GM18870 (cell line): ENCODE measurements at regions not wholly inside any gene's neighbourhood (a gene's known extent, or its start where the extent isn't known, plus 50 kb on each side); places are given as distances from the start of the nearest gene placed in this dataset.
"Not testable (repeated sequence)": the region's sequence is repeated elsewhere in the genome, so short reads cannot be mapped to it uniquely, and the experiment has no call there.

Experiments
- ATAC-seq: cut with Tn5 transposase; IDR thresholded peaks from one replicate; pipeline ENCODE4 v1.9.1; 2021; ENCODE audit warnings: moderate library complexity; ENCODE audit not compliant: unreplicated experiment

DNA sequence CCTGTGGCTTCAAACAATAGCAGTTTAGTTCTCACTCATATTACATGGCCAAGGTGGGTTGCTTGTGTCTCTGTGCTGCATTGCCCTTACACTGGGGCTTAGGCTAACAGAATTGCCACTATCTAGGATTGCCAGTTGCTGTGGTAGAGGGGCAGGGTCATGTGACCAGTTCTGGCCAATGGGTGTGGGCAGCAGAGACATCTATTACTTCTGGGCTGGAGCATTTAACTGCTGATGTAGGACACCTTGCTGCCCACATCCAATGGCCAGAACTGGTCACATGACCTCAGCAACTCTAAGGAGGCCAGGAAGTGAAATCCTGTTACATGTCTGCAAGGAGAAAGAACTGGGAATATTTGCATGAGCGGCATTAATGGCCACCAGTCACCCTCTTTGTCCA lies 199.3 kb downstream of the C9orf152 start:
- no peak for ATAC-seq

DNA sequence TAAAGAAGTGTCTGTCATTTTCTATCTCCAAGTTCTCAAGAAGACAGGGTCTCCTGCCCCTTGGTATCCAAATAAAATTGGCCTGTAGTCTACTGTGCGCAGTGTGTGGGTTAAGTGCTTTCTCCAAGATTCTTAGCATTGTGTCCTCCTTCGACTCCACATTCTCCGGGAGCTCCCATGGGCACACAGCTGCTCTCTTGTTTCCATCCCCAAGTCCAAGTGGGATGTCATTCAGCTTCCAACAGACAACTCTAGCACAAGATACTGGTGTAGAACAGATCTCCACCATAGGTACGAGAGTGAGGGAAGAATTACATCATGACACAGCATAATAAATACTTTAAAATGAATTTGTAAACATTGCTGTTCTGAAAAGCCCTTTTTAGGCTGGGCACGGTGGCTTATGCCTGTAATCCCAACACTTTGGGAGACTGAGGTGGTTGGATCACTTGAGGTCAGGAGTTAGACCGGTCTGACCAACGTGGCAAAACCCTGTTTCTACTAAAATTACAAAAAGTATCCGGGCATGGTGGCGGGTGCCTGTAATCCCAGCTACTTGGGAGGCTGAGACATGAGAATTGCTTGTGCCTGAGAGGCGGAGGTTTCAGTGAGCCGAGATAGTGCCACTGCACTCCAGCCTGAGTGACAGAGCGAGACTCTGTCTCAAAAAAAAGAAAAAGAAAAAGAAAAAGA lies 196.2 kb downstream of the C9orf152 start:
- no peak for ATAC-seq

DNA sequence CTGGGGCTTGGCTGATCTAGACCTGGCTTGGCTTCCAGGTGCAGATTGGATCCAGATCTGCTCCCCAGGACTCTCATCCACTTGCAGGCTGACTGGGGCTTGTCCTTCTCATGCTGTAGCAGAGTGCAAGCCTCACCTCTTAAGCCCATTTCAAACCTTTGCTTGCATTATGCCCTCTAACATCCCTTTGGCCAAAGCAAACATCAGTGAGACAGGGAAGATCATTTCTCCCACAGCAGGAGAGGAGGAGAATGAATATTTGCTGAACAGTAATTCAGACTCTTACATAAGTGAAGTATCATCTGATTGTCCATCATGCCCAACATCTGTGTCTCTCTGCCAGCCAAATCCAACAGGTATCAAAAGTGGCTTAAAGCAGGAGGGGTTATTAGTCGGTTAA lies 194.9 kb downstream of the C9orf152 start:
- no peak for ATAC-seq

DNA sequence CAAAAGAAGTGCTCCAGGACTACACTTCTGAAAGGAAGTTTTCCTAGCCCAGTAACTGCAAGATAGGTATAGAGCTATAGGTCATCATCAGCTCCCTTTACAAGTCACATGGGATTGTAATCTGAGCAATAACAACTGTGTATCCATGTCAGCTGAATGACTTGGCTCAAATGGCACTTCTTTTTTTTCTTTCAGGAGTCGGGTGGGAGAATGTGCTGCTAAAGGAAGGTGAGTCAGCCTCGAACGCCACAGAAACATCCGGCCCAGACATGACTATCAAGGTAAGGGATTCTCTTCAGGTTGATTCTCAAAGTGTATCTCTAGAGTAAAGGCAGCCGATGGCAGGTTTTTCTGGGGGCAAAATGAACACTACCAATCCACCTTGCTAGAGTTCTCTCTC lies 192.2 kb downstream of the C9orf152 start:
- no peak for ATAC-seq

DNA sequence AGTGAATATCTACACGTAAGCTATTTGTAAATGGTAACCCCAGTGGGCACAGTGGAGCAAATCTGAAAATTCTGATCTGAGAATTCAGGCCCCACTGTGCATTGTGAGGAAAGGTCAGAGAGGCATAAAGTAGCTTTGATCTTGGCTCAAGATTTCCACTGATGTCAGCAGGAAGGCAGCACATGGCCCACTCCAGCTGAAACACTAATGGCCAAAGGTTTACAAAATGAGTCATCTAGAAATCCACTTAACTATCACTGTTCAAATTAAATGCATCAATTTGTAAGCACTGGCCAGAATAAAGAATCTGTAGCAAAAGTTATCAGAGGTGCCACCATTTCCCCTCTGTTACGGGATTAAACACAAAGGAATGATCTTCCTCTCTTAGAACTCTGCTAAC lies 191.6 kb downstream of the C9orf152 start:
- ATAC-seq: no peak

DNA sequence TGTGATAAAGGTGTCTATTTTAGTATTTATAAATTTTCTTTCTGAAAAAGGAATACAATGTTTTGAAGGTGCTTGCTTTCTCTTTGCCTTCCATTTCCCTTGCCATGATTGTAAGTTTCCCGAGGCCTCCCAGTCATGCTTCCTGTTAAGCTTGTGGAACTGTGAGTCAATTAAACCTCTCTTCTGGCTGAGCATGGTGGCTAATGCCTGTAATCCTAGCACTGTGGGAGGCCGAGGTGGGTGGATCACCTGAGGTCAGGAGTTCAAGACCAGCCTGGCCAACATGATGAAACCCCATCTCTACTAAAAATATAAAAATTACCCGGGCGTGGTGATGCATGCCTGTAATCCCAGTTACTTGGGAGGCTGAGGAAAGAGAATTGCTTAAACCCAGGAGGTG lies 187.7 kb downstream of the C9orf152 start:
- ATAC-seq: not testable (repeated sequence)

DNA sequence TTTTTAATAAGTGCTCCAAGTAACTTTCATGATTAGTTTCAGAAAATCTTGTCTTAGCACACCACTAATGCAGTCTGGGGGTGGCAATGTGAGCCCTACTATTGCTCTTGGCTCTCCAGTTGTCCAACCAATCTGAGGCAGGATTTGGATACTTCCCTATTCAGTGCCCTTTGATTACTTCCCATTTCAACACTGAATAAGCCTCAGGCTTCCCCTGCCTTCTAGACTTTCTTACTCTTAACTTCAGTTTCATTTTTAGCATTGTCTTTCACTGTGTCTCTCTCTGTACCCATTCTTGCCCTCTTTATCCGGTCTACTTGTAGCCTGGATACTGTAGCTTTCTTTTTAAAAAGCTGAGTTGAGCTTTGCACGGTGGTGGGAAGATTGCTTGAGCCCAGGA lies 186.1 kb downstream of the C9orf152 start:
- ATAC-seq: peak; percentile 98

DNA sequence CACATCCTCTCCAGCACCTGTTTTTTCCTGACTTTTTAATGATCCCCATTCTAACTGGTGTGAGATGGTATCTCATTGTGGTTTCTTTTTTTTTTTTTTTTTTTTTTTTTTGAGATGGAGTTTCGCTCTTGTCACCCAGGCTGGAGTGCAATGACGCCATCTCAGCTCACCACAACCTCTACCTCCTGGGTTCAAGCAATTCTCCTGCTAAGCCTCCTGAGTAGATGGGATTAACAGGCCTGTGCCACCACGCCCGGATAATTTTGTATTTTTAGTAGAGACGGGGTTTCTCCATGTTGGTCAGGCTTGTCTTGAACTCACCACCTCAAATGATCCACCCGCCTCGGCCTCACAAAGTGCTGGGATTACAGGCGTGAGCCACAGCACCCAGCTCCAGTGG lies 184.7 kb downstream of the C9orf152 start:
- not testable (repeated sequence) for ATAC-seq

DNA sequence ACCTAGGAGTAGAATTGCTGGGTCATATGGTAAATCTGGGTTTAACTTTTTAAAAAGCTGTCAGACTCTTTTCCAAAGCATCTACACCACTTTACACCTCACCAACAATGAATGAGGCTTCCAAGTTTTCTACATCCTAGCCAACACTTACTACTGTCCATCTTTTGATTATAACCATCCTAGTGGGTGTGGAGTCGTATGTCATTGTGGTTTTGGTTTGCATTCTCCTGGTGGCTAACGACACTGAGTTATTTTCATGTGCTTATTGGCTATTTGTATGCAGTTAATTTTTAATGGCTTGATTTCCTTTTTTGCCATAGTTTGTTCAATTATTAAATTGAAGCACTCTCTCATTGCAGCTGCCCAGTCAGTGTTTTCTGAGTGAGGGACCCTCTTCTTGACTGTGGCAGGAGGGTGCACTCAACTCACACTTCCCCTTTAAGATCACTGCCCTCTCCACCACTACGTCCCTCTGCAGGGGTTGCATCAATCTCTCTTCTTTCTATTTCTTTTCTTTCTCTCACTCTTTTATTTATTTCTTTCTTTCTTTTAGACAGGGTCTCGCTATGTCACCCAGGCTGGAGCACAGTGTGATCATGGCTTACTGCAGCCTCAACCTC lies 182.3 kb downstream of the C9orf152 start:
- no peak for ATAC-seq

DNA sequence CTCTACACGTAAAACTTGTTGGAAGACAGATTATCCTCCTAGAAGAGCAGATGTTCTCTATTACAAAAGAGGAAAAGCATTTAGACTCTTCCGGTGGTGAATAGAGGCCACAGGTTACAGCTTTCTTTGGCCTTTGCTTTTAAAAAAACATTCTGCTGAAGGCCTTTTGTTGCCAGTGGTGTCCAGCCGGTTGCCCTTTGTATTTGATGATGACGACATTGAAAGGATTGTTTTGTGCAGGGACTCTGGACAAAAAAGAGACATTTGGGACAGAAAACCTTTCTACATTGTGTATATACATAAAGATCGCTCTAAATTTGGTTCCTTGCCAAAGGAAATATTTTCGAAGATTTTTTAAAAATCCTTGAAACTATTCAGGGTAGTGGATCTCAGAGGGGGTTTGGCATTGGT lies 180.3 kb downstream of the C9orf152 start:
- no peak for ATAC-seq

DNA sequence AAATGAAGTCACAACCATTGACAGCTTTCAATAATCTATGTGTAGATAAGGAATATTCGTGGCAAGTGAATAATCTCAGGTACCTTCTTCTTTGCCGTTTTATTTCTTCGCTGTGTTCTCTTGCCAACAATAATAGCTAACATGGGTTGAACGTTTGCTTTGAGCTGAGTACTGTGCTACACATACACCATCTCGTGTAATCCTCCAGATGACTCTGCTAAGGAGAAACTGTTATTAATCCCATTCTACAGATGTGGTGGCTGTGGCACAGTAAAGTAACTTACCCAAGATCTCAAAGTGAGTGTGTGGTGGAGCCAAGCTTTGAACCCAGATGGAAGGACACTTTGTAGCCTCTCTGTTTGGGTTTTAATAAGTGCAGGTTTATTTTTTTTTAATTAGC lies 179.7 kb downstream of the C9orf152 start:
- no peak for ATAC-seq

DNA sequence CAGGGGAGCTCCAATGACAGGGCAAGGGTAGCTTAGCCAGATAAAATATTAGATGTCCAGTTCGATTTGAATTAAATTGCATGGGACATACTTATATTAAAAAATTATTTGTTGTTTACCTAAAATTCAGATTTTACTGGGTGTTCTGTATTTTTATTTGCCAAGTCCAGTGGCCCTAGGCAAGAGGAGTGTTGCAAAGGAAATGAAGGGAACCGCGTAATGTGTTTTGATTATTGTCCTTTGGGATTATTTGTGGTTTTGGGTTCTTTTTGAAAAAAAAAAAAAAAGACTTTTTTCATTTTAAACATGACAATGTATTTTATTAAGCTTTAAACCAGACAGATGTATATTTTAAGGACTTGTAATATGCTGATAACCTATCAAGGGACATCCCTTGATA lies 179.3 kb downstream of the C9orf152 start:
- ATAC-seq: no peak

DNA sequence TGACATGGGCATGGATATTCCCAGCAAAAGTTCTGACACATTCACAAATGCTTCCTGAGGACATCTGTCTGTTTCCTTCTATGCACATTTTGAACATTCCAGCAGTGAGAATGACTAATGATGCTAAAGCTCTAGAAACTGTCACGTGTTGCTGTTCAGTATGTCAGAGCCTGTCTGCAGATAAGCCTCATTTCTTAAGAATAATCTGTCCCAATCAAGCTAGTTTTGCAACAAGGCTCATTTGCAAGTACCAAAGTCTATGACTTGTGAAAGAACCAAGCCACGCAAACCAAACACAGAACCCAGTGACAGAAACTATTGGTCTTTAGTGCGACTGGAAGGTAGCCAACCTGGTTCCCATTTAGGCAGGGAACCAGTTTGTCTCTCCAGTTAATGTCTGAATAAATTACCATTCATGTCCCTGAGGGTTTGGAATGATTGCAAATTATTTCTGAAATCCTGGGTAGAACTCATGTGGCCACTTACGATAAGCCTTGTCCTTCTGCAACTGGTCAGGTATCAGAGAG lies 178.5 kb downstream of the C9orf152 start:
- no peak for ATAC-seq

DNA sequence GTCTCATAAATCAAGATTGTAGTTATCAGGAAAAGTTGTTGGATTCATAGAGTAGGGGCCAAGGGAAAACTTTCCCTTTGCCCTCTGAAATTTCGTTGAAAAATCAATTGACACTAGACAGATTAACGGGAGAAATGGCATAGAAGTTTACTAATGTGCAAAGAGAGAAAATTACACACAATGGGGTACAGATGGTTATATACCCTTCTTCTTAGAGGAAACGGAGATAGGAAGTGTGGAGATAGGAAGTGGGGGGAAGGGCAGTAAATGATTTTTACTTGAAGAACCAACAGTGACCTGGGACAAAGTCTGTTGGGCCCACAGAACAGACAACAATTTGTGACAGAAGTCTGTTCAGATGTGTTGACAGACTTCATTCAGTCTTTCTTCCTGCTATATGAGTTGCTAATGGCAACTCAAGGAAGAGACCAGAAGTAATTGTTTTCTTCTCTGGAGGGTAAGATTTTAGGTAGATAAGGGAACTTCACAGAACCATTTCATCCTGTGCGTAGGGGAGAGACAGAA lies 177.9 kb downstream of the C9orf152 start:
- no peak for ATAC-seq

DNA sequence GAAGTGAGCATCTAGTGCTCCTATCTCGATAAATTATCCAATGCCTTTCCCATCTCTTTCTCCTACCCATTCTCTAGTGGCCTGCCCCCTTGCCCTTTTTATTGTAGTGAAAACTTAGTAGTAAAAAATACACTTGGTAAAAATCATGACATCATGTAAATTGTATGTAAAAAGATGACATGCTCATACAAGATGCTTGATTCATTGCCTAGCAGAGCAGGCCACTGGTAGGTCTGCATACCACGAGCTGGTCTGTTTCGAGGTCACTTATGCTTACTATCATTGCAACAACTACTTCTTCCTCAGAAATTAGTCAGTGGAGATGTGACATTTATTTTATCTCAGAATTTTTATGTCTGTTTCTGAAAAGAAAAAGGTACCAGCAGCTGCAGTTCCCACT lies 177.3 kb downstream of the C9orf152 start:
- no peak for ATAC-seq

DNA sequence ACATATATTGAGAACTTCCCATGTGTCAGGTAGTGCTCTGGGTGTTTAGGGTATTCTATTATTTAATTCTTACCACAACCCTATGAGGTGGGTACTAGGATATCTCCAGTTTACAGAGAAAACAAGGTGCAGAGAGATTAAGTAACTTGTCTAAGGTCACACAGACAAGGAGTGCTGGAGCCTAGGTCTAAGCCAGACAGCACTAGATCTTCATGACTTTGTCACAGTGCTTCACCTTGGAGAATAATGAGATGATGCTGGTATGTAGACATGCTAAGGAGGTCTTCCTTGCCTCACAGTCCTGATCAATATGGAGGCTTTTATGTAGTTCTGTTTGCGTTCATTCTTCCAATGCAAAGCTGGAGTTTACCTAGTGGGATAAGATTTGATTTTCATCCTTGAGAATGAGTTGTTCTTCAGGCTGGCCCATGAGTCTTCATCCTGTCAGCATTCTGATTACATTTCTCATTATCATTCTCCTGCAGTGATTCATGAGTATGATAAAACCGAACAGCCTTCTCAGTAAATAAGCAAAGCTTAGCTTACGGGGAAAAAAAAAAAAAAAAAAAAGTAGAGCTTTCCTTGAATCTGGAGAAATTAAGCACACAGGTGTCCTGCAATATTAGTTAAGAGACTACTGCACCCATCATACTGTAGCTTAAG lies 176.3 kb downstream of the C9orf152 start:
- ATAC-seq: no peak

DNA sequence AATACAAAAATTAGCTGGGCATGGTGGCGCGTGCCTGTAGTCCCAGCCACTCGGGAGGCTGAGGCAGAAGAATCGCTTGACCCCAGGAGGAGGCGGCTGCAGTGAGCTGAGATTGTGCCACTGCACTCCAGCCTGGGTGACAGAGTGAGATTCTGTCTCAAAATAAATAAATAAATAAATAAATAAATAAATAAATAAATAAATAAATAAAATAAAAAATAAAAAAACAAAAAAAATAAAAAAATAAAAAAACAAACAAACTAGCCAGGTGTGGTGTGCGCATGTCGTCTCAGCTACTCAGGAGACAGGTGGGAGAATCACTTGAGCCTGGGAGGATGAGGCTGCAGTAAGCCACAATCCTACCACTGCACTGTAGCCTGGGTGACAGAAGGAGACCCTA lies 175.4 kb downstream of the C9orf152 start:
- not testable (repeated sequence) for ATAC-seq

DNA sequence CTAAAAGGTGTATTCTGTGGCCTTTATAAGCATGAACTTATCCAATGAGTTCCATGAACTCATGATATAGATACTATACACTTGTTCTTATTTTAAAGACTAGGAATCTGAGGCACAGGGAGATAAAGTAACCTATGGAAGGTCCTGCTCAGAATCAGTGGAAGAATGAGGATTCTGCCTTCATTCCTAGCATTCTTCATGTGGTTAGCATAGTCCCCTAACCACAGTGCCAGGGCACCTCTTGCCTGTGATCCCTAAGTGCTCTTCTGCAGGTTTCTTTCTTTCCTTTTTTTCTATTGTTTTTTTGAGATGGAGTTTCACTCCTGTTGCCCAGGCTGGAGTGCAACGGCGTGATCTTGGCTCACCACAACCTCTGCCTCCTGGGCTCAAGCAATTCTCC lies 174.1 kb downstream of the C9orf152 start:
- ATAC-seq: no peak

DNA sequence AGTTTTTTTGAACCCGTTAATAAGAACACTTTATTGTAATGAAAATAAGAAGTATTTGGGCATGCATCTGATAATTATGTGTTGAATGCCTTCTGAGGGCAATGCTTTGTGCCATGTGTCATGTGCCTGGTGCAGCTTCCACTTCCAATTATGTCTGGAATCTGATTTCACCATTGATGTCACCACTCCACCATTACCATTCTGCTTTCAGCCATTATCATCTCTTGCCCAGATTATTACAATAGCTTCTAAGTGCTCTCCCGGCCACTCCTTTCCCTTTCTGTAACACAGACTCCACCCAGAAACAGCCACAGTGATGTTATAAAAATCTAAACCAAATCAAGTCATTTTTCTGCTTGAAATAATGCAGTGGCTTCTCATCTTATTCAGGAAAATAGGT lies 171.7 kb downstream of the C9orf152 start:
- ATAC-seq: no peak

DNA sequence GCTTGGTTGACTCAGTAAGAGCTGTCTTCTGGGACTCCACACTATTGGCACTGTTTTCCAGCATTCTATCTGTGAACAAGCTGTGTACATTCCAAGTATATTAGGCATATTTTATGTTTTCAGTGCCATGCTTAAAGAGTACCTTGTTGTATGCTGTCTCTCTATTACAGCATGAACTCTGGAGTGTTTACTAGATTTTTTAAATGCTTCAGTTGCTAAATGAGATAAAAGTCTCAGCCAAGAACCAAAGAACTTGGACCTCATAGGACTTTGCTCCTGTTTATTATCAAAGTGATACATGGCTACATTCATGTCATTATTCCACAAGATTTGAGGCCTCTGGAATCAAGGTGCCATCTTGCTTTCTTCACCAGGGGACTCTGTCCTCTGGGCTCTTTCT lies 167.2 kb downstream of the C9orf152 start:
- ATAC-seq: no peak

DNA sequence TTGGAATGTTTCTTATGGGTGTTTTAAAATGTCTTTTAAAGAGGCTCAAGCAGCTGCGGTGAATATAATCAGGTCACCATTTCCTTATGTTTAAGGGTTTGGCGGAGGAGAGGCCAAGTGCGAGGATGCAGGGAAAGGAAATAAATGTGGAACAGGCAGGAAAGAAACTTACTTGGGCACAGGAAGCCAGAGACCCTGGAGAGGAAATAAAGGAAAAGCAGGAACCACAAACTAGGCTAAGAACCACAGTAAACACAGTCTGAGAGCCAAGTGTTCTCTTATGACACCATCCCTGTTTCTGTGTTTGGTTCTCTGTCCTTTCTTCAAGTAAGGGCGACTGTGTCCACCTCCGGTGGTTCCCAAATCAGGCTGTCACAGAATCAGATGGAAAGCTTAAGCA lies 166.5 kb downstream of the C9orf152 start:
- ATAC-seq: no peak
